ENCODE measurements at regions not wholly inside any gene's neighbourhood (a gene's known extent, or its start where the extent isn't known, plus 50 kb on each side); places are given as distances from the start of the nearest gene placed in this dataset.
A peak's percentile ranks its signal among the peaks of the same experiment; 100 is the strongest.

DNA sequence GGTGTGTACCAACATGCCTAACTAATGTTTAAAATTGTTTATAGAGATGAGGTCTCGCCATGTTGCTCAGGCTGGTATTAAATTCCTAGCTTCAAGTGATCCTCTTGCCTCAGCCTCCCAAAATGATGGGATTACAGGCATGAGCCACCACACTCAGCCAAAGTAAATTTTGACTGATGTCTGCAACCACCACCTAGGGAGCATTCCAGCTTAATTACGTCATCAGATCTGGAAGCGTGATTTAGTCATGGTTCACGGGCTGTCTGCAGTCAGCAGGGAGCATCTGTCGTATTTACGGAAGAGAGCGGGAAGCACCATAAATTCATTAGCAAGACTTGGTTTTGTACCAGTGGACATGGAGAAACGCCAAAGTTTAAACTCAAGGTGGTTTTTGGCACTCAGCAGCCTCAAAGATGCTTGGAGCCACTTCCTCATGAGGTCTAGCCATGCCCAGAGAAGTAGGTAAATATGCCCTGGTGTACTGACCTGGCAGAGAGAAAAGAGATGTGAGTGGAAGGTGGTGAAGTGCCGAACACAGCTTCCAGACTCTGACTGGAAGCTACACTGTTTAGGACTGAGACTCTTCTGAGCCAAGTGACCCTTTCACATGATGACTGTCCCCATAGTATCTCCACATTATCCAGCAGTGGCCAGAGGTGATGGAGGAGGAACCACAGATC is 60.8 kb upstream of the SLC35F3 start:
- ChIA-PET POLR2A (ENCODE audit: unreplicated experiment) (no interaction called here), CTCF (no interaction called here)
- peaks cover 8% of the 10 kb centered on the region; the same call in 1 of the 2 replicates for H3K4me1 ChIP-seq (ENCODE audit: insufficient read depth, low read length)
- H4K20me1 ChIP-seq (ENCODE audit: low read length) = no peaks in the 10 kb centered on the region
- peak; percentile 88 for ATAC-seq
- DNase-seq = peak; percentile 87
- BruUV-seq (replicated peaks) = no TSS peak
- H3K9ac ChIP-seq (ENCODE audit: low read length) = no peak overlapping the region
- peak overlapping the region; percentile 33 for H3K4me2 ChIP-seq (ENCODE audit: low read length)
- peak overlapping the region; percentile 34 for H2AFZ ChIP-seq (ENCODE audit: low read length)
- no peaks in the 10 kb centered on the region for H3K36me3 ChIP-seq (ENCODE audit: low read depth, low read length)
- TF ChIP-seq, protein P1, sequence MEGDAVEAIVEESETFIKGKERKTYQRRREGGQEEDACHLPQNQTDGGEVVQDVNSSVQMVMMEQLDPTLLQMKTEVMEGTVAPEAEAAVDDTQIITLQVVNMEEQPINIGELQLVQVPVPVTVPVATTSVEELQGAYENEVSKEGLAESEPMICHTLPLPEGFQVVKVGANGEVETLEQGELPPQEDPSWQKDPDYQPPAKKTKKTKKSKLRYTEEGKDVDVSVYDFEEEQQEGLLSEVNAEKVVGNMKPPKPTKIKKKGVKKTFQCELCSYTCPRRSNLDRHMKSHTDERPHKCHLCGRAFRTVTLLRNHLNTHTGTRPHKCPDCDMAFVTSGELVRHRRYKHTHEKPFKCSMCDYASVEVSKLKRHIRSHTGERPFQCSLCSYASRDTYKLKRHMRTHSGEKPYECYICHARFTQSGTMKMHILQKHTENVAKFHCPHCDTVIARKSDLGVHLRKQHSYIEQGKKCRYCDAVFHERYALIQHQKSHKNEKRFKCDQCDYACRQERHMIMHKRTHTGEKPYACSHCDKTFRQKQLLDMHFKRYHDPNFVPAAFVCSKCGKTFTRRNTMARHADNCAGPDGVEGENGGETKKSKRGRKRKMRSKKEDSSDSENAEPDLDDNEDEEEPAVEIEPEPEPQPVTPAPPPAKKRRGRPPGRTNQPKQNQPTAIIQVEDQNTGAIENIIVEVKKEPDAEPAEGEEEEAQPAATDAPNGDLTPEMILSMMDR (conservative IDR thresholded peaks at IDR 0.05; ENCODE audit: low read depth, low read length) = no peak
- TF ChIP-seq EZH2 (IDR thresholded peaks at IDR 0.05; ENCODE audit: low read length, unreplicated experiment) (no peak), EZH2phosphoT487 (IDR thresholded peaks at IDR 0.05; ENCODE audit: borderline replicate concordance, low read length) (no peak)
- H3K27ac ChIP-seq (ENCODE audit: low read length) = no peak overlapping the region
- no peaks in the 10 kb centered on the region for H3K9me2 ChIP-seq (replicated peaks; ENCODE audit: low read length)
- intact Hi-C loops (cut with micrococcal nuclease) = no loop called here
- no peak overlapping the region for H3K4me3 ChIP-seq (ENCODE audit: low read length)
- no peaks in the 10 kb centered on the region for H3K79me2 ChIP-seq (ENCODE audit: low read length)
- no peaks in the 10 kb centered on the region for H3F3A ChIP-seq (ENCODE audit: low read length, unreplicated experiment)
- H3K9me3 ChIP-seq (ENCODE audit: low read length) = no peaks in the 10 kb centered on the region
- no peaks in the 10 kb centered on the region for H3K27me3 ChIP-seq (ENCODE audit: low read length)

DNA sequence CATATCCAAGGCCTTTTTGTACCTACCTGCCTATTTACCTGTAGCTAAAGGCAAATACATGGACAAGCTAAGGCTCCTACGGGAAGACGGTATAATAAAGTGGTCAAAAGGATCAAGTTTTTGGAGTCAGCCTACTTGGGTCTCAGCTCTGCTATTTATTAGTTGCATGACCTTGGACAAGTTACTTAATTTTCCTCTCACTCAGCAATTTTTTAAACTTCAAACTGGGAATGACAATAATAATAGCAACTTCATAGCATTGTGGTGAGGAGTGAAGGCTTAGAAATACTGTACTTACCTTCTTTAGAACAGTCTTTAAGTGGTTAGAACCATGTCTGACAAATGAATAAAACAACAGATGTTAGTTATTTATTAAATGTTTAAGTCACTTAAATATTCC is 60.2 kb upstream of the SLC35F3 start:
- H4K20me1 ChIP-seq (ENCODE audit: low read length) = no peaks in the 10 kb centered on the region
- H3K9ac ChIP-seq (ENCODE audit: low read length) = no peak overlapping the region
- no TSS peak for BruUV-seq (replicated peaks)
- no peaks in the 10 kb centered on the region for H3K9me2 ChIP-seq (replicated peaks; ENCODE audit: low read length)
- no peaks in the 10 kb centered on the region for H3K79me2 ChIP-seq (ENCODE audit: low read length)
- H3K4me3 ChIP-seq (ENCODE audit: low read length) = no peak overlapping the region
- peaks cover 8% of the 10 kb centered on the region; the same call in 1 of the 2 replicates for H3K4me1 ChIP-seq (ENCODE audit: insufficient read depth, low read length)
- no peak overlapping the region for H3K4me2 ChIP-seq (ENCODE audit: low read length)
- no peaks in the 10 kb centered on the region for H3K9me3 ChIP-seq (ENCODE audit: low read length)
- intact Hi-C loops (cut with micrococcal nuclease) = no loop called here
- H3F3A ChIP-seq (ENCODE audit: low read length, unreplicated experiment) = no peaks in the 10 kb centered on the region
- no peak overlapping the region for H3K27ac ChIP-seq (ENCODE audit: low read length)
- H3K27me3 ChIP-seq (ENCODE audit: low read length) = no peaks in the 10 kb centered on the region
- POLR2A ChIA-PET (ENCODE audit: unreplicated experiment) = no interaction called here
- DNase-seq (no peak), ATAC-seq (no peak)
- no peak for TF ChIP-seq EZH2 (IDR thresholded peaks at IDR 0.05; ENCODE audit: low read length, unreplicated experiment)
- TF ChIP-seq, protein P1 (conservative IDR thresholded peaks at IDR 0.05; ENCODE audit: low read depth, low read length) = no peak
- no peak for TF ChIP-seq EZH2phosphoT487 (IDR thresholded peaks at IDR 0.05; ENCODE audit: borderline replicate concordance, low read length)
- H2AFZ ChIP-seq (ENCODE audit: low read length) = no peak overlapping the region
- CTCF ChIA-PET = no interaction called here
- H3K36me3 ChIP-seq (ENCODE audit: low read depth, low read length) = no peaks in the 10 kb centered on the region

DNA sequence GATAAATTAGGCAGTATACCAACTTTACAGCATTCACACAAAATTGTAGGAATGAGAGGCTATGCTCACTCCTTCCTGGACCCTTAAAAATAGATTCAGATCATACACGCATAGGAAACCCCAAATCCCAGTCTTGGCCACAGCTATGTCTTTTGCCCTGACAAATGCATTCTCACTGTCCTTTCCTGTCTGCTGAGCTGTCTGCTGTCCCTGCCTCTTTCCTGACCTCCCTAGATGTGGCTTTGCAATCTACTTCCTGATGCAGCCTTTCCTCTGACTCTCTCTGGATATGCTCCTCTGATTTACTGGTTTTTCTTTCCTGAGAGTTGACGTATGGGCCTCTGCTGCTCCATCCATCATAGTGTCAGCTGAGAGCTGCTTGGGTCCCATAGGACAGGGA is 59.8 kb upstream of the SLC35F3 start:
- Histone ChIP-seq H3K4me3 (ENCODE audit: low read length) (no peak overlapping the region), H3K9me2 (replicated peaks; ENCODE audit: low read length) (no peaks in the 10 kb centered on the region), H3K9me3 (ENCODE audit: low read length) (no peaks in the 10 kb centered on the region), H3K4me1 (ENCODE audit: insufficient read depth, low read length) (peaks cover 8% of the 10 kb centered on the region; the same call in 1 of the 2 replicates), H3K4me2 (ENCODE audit: low read length) (no peak overlapping the region), H3F3A (ENCODE audit: low read length, unreplicated experiment) (no peaks in the 10 kb centered on the region), H2AFZ (ENCODE audit: low read length) (no peak overlapping the region), H3K79me2 (ENCODE audit: low read length) (no peaks in the 10 kb centered on the region), H3K27ac (ENCODE audit: low read length) (no peak overlapping the region), H3K27me3 (ENCODE audit: low read length) (no peaks in the 10 kb centered on the region), H4K20me1 (ENCODE audit: low read length) (no peaks in the 10 kb centered on the region), H3K9ac (ENCODE audit: low read length) (no peak overlapping the region), H3K36me3 (ENCODE audit: low read depth, low read length) (no peaks in the 10 kb centered on the region)
- ChIA-PET POLR2A (ENCODE audit: unreplicated experiment) (no interaction called here), CTCF (no interaction called here)
- ATAC-seq (peak; percentile 37; the same call in 1 of the 2 replicates), DNase-seq (no peak)
- TF ChIP-seq EZH2phosphoT487 (IDR thresholded peaks at IDR 0.05; ENCODE audit: borderline replicate concordance, low read length) (no peak), EZH2 (IDR thresholded peaks at IDR 0.05; ENCODE audit: low read length, unreplicated experiment) (no peak)
- TF ChIP-seq, protein P1 (conservative IDR thresholded peaks at IDR 0.05; ENCODE audit: low read depth, low read length) = no peak
- intact Hi-C loops (cut with micrococcal nuclease) = no loop called here
- BruUV-seq (replicated peaks) = no TSS peak
